KOPT-K1 (cell line): ENCODE measurements at regions not wholly inside any gene's neighbourhood (a gene's known extent, or its start where the extent isn't known, plus 50 kb on each side); places are given as distances from the start of the nearest gene placed in this dataset.

Experiments
- H3K27ac ChIP-seq: fragments of 200-600 bp; sonication (generic); 2 replicates; pipeline ENCODE4 v1.5.1; 2016; ENCODE audit warnings: antibody characterized with exemption, mild to moderate bottlenecking, low read depth, low read length; ENCODE audit not compliant: poor library complexity, severe bottlenecking
- H3K36me3 ChIP-seq: fragments of 200-600 bp; sonication (generic); 2 replicates; pipeline ENCODE4 v1.5.1; 2017; ENCODE audit warnings: antibody characterized with exemption, mild to moderate bottlenecking, low read length, moderate library complexity; ENCODE audit not compliant: insufficient read depth
- H3K9me3 ChIP-seq: fragments of 200-600 bp; sonication (generic); 2 replicates; pipeline ENCODE4 v1.5.1; 2017; ENCODE audit warnings: antibody characterized with exemption, low read length, mild to moderate bottlenecking; ENCODE audit not compliant: insufficient read depth, poor library complexity, severe bottlenecking

DNA sequence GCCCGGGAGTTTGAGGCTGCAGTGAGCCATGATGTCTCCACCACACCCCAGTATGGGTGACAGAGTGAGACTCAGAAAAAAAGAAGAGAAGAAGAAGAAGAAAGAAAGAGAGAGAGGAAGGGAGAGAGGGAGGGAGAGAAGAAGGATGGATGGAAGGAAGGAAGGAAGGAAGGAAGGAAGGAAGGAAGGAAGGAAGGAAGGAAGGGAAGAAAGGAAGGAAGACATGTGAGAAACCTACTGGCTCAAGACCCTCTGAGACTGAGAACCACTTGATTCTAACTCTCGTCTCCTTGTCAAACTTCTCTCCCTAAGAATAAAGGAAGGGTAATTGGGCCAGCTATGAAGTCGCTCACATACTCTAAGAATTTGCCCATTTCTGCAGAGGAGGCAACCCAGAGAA, 148.1 kb upstream of the UBE2E1 start:
- Histone ChIP-seq H3K27ac (no peak overlapping the region), H3K9me3 (peaks cover 8% of the 10 kb centered on the region), H3K36me3 (no peaks in the 10 kb centered on the region)

DNA sequence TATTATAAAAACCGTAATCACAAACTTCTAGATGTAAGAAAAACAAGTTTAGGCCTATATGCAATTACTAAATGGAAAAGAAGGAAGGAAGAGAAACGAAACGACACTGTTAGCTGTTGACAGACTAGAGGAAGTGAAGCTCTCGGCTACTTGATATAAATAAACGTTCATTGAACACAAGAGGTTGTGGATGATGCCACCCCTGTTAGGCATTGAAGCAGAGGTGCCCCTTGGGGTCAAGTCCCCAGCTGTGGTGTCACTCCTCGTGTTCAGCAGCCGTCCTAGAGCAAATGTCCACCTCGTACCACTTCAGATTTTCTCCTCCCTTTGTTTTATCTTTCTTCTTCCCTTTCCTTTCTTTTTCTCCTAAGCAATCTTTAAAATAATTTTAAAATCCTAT, 146.5 kb upstream of the UBE2E1 start:
- peaks cover 8% of the 10 kb centered on the region for H3K9me3 ChIP-seq
- H3K27ac ChIP-seq = peak overlapping the region; percentile 52
- H3K36me3 ChIP-seq = no peaks in the 10 kb centered on the region

DNA sequence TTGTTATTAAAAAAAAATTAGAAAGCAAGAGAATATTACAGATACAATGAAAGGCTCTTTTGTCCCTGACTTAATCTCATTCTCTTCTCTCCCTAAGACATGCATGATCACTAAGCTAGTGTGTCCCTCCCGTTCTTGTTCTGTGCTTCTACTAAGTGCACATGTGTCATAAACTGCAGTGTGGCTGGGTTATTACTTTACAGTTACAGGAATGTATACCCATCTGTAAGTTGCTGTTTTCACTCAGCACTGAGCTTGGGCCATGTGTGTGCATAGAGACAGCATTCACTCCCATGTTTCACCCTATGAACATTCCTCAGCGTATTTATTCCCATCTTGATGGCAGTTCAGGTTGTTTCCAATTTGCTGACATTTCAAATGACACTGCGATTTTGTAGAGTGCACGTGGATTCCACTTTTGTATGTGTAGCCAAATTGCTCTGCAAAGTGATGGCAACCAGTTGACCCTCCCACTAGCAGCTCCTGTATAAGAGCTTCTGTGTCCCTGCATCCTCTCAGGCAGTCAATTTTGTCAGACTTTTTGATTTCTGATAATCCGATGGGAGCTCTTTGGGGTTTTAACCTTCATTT, 145.8 kb upstream of the UBE2E1 start:
- H3K27ac ChIP-seq = peak overlapping the region; percentile 52
- H3K9me3 ChIP-seq = peaks cover 8% of the 10 kb centered on the region
- no peaks in the 10 kb centered on the region for H3K36me3 ChIP-seq

DNA sequence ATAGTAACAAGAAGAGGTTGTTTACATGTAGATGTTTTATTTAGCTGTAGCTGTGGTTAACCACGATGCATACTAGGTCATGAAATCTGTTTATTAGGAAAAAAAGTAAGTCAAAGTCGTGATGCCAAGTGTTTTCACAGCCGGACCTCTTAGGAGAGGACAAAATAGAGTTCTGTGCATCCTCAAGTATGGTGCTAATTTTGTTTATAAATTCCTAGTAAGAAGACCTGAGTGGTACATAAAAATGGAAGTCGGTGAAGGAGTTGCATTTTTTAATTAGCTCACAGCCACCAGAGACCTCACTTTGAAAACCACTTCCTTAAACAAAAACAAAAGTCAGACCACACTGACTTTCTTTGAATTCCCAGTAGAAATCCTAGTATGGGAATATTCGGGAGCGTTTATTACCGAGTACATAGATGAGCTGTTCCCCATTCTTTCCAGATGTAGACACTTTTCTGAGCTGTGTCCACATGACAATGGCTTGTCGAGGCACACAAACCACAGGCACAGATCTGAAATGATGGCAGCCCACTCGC, 143.6 kb upstream of the UBE2E1 start:
- no peak overlapping the region for H3K27ac ChIP-seq
- H3K9me3 ChIP-seq = no peaks in the 10 kb centered on the region
- no peaks in the 10 kb centered on the region for H3K36me3 ChIP-seq

DNA sequence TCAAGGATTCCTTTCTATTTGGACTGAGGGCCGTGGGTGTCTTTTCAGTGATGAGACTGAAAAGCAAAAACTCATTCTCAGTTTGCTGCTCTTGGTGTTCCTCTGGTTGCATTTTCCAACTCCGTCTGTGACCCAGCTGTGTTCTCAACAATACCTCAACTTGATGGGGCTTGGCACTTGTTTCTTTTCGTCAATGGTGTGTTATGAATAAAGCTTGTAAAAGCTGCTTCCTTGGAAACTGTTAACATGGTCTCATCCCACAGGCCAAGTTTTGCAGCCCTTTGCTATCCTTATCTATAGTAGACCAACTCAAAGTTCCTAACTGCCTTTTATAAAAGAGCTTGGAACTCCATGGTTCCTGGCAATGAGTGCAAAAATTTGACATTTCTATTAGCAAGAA, 142.5 kb upstream of the UBE2E1 start:
- Histone ChIP-seq H3K9me3 (no peaks in the 10 kb centered on the region), H3K27ac (no peak overlapping the region), H3K36me3 (no peaks in the 10 kb centered on the region)

DNA sequence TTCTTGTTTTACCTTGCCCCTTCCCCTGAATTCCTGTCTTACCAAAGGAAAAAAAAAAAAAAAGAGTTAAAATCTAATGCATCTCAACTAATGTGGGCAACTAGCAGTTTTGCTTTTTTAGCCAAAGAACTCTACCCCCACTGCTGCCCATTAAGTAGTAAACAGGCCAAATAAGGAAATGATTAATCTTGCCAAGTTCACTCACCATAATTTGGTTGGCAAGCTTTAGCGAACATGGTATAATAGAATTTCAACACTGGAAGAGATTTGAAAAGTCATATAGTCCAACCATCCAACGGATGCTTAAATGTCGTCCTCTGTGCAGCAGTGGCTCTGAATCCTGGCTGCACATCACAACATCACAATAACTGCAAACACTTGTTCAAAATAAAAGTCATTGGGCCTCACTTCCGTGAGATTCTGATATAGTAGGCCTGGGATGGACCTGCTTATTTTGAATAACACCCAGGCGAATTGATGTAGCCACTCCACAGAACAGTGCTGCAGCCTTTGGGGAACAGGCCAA, 142.0 kb upstream of the UBE2E1 start:
- Histone ChIP-seq H3K36me3 (no peaks in the 10 kb centered on the region), H3K9me3 (no peaks in the 10 kb centered on the region), H3K27ac (no peak overlapping the region)

DNA sequence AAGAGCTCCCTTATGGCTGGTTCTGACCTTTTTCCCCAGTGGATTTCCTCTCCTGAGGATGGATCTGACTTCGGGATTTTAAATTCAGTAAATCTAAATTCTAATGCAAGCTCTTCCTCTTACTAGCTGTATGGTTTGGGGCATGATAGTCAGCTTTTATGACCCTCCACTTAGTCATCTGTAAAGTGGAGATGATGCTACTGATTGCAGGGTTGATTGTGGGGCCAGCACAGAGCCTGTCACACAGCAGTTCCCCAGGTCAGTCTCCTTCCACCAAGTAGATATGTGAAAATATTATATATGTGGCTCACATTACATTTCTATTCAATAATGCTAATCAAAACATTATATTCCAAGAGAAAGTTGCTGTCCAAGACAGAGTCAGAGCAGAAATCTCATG, 141.3 kb upstream of the UBE2E1 start:
- H3K9me3 ChIP-seq = no peaks in the 10 kb centered on the region
- no peak overlapping the region for H3K27ac ChIP-seq

DNA sequence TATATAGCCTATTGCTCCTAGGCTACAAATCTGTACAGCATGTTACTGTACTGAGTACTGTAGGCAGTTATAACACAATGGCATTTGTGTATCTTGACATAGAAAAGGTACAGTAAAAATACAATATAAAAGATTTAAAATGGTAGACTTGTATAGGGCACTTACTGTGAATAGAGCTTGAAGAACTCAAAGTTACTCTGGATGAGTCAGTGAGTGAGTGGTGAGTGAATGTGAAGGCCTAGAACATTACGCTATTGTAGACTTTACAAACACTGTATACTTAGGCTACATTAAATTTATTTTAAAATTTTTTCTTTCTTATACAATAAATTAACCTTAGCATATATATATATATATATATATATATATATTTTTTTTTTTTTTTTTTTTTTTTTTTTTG, 140.0 kb upstream of the UBE2E1 start:
- no peak overlapping the region for H3K27ac ChIP-seq
- H3K9me3 ChIP-seq = no peaks in the 10 kb centered on the region
- H3K36me3 ChIP-seq = no peaks in the 10 kb centered on the region

More for the DNA sequence above, 141.3 kb upstream of the UBE2E1 start:
- no peaks in the 10 kb centered on the region for H3K36me3 ChIP-seq

DNA sequence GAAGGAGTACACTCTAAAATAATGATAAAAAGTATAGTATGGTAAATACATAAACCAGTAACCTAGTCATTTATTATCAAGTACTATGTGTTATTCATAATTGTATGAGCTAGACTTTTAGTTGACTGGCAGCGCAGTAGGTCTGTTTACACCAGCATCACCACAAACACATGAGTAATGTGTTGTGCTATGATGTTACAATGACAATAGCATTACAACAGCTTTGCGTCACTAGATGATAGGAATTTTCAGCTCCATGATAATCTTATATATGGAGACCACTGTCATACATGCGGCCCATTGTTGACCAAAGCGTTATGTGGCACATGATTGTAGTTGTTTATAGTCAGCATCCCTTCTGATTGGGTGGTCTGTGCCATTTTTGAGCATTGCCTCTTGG, 138.9 kb upstream of the UBE2E1 start:
- Histone ChIP-seq H3K36me3 (no peaks in the 10 kb centered on the region), H3K27ac (no peak overlapping the region), H3K9me3 (no peaks in the 10 kb centered on the region)

DNA sequence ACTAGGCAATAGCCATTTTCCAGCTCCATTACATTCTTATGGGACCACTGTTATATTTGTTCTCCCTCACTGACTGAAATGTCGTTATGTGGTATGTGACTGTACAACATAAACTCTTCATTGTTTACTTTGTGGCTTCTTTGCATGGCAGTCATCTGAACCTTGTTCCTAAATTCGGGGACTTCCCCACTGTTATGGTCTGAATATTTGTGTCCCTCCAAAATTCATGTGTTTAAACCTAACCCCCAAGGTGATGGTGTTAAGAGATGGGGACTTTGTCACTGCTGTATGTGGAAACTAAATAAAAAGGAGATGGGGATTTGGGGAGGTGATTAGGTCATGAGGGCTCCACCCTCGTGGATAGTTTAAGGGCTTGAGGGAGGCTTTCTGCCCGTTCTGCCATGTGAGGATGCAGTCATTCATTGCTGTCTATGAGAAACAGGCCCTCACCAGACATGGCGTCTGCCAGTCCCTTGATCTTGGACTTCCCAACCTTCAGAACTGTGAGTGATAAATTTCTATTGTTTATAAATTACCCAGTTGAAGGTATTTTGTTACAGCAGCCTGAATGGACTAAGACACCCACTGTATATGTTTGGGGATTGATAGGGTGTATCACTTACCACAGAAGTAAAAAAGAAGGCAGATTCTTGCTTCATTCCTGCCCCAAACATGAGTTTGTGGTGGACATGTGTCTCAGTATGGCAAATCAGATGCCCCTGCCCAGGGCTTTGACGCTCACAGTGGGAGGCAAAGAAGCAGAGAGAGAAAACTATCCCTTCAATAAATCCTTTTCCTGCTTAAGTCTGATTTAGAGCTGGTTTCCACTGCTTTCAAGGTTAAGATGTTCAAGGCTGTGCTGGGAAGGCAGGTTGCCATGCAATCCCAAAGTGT, 138.0 kb upstream of the UBE2E1 start:
- Histone ChIP-seq H3K9me3 (no peaks in the 10 kb centered on the region), H3K36me3 (no peaks in the 10 kb centered on the region), H3K27ac (no peak overlapping the region)

DNA sequence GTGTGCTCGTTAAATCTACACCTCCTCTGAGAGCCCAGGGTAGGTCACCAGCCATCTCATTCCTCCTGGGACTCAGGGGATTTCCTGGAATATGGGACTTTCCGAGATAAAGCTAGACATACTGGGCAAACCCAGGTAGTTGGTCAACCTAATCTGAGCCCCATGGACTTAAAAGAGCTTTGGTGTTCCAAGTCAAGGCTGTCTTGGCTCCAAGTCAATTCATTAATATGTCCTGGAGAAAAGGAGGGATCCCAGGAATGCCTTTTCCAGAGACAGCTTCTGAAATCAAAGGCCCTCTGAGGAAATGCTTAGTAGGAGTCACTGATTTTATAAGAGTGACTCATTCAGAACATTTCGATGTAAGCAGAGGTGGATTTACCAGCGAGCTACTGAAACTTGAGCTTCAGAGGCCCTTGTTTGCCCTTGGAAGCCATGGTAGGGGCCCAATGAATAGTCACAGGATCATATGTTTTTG, 137.3 kb upstream of the UBE2E1 start:
- H3K27ac ChIP-seq = no peak overlapping the region
- H3K36me3 ChIP-seq = no peaks in the 10 kb centered on the region
- H3K9me3 ChIP-seq = no peaks in the 10 kb centered on the region

DNA sequence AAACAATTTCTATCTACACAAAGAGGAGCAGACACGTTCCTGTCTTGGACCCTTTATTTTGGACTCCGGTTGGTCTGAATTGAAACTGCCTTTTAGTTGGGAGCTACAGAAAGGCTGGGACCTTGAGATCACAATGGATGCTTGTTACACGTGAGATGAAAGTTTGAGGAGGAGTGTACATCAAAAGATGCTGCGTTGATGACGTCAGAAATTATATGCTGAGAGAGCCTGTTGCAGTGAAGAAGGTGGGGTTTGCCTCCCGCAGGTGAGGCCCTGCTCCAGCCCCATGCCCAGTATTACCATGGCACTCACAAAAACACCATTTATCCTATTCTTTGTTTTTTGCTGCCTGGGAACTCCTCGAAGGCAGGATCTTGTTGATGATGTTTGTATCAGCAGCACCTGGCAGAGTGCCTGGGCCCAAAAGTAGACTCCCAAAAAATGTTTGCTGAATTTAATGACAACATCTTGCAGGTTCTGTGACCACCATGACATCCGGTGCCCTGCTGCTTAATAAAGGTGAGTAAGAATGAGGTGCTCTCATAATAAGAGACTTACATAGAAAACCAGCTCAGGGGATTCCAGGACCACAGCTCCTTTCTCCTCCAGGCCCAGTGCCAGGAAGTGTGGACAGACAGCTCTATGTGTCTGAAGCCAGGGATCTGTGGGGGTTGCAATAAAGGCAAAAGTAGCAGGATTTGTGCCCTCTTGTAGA, 136.1 kb upstream of the UBE2E1 start:
- Histone ChIP-seq H3K9me3 (no peaks in the 10 kb centered on the region), H3K27ac (no peak overlapping the region), H3K36me3 (no peaks in the 10 kb centered on the region)

DNA sequence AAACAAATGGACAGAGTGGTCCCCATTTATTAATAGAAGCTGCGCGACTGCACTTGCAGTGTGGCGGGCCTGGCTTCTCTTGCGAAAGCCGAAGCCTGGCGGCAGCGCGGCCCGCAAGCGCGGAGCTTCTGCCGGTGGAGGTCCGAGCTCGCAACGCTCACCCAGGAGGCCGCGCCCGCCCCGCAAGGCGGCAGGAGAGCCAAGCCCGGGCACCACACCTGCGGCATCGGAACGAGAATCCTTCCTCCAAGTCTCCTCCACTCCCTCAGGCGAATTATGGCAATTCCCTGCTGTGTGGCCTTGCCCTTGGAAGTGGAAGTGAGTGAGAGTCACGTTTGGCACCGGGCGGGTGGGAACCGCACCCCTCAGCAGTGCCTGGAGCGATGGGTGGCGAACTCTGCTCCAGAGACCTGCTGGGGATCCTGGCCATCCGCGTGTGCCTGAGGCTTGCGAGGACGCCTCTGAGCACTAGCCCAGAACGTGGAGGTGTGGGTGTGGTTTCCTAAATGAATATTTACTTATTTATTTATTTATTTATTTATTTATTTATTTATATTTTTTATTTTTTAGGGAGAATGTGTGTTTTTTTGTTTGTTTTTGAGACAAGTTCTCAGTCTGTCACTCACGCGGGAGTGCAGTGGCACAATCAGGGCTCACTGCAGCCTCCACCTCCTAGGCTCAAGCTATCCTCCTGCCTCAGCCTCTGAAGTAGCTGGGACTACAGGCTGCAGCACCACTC, 133.7 kb upstream of the UBE2E1 start:
- no peaks in the 10 kb centered on the region for H3K36me3 ChIP-seq
- H3K27ac ChIP-seq = no peak overlapping the region
- H3K9me3 ChIP-seq = no peaks in the 10 kb centered on the region

DNA sequence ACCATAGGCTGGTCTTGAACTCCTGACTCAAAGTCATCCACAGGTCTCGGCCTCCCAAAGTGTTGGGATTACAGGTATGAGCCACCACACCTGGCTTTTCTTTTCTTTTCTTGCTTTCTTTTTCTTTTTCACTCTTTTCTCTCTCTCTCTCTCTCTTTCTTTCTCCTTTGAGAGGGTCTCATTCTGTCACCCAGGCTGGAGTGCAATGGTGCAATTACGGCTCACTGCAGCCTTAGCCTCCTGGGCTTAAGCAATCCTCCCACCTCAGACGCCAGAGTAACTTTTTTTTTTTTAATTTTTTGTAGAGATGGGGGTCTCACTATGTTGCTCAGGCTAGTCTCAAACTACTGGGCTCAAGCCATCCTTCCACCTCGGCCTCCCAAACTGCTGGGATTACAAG, 133.1 kb upstream of the UBE2E1 start:
- H3K36me3 ChIP-seq = no peaks in the 10 kb centered on the region
- no peaks in the 10 kb centered on the region for H3K9me3 ChIP-seq
- H3K27ac ChIP-seq = no peak overlapping the region
